ENCODE measurements at regions not wholly inside any gene's neighbourhood (a gene's known extent, or its start where the extent isn't known, plus 50 kb on each side); places are given as distances from the start of the nearest gene placed in this dataset.
A peak's percentile ranks its signal among the peaks of the same experiment; 100 is the strongest.

DNA sequence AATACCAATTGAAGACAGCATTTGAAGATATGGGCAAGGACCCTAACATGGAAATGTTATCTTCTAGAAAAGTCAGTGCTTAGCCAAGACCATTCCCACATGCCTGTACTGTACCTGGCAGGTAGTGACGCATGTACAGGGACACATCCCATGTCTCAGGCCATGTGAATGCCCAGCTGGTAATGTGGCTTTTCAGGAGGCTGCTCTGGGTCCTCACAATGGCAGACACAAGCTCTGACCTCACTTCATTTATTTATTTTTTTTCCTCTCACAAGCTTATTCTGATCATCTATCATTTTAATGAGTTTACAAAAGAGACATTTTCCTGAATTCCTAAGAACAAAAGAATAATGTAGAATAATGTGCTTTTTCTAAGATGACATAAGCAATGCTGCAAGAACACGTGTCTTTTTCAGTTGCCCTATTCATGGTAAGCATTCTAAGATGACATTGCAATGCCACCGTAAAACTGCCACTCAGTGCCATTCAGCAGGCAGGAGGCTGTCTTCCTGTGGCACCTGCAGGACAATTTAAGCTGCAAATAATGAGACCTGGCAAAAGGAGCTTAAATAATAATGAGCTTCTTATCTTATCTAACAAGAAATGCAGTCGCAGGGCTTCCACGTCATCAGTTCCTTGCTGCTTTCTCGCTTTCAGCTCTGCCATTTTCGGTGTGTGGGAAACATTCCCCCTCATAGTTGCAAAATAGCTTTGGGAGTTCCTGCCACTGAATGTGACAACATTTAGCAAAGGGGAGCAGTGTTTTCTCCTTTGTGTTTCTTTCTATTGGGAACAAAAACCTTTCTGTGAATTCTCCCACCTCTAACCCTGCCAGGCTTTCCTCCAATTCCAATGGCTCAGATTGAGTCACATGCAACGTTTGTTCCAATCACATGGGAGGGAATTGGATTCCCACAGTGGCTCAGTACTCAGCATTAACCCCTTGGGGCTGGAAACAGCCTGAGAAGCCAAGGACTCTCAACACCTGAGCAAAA lies 113.0 kb downstream of the SEC23IP start:
- POLR2A ChIA-PET, result no interaction called here
- ATAC-seq (peak; percentile 43; the same call in 2 of the 3 replicates), DNase-seq (ENCODE audit: extremely low read depth in 1 of 4, low spot score in 3 of 4) (peak in 3 of 4 experiments; percentile 35 to 42 (median 38)), FAIRE-seq (no peak)
- intact Hi-C loops (cut with micrococcal nuclease), result no loop called here
- H3K9me3 ChIP-seq (replicated peaks; ENCODE audit: control insufficient read depth, insufficient read depth, low read depth, low read length), result no peaks in the 10 kb centered on the region
- no peak overlapping the region for H3K27ac ChIP-seq (ENCODE audit: extremely low read depth, low read depth, low read length)
- WGBS (ENCODE audit: insufficient coverage, low coverage, missing lambda C conversion rate), result 4% methylated on average over 8 of the region's 8 CpGs
- in situ Hi-C loops (cut with MboI), result no loop called here
- H3K4me3 ChIP-seq, result no peak overlapping the region
- no peaks in the 10 kb centered on the region for H3K4me1 ChIP-seq (replicated peaks in 1 of 2; ENCODE audit: control insufficient read depth in 2 of 2, insufficient read depth in 2 of 2, low read length in 2 of 2)
- no peaks in the 10 kb centered on the region for H3K79me2 ChIP-seq (ENCODE audit: control insufficient read depth, insufficient read depth, low read length)
- no TSS peak for BruUV-seq (replicated peaks)
- peak overlapping the region; percentile 62 for H3K4me2 ChIP-seq (ENCODE audit: insufficient read depth, low read length)
- no peaks in the 10 kb centered on the region for H3K9me1 ChIP-seq (ENCODE audit: control insufficient read depth, insufficient read depth, low read length)
- no peaks in the 10 kb centered on the region for H3K36me3 ChIP-seq (ENCODE audit: control insufficient read depth, insufficient read depth, low read length)
- H2AFZ ChIP-seq (ENCODE audit: low read depth, low read length), result peak overlapping the region; percentile 94
- no peaks in the 10 kb centered on the region; a peak in 1 of 5 replicates for H3K27me3 ChIP-seq (ENCODE audit: control insufficient read depth in 2 of 2, insufficient read depth in 2 of 2, low read length in 2 of 2)
- no peaks in the 10 kb centered on the region for H4K20me1 ChIP-seq (replicated peaks; ENCODE audit: control insufficient read depth, insufficient read depth, low read length)
- no peak overlapping the region for H3K9ac ChIP-seq (ENCODE audit: insufficient read depth in 1 of 2, low read depth in 2 of 2, low read length in 2 of 2)
- CTCF ChIA-PET (ENCODE audit: low intra/inter-chr PET ratio), result no interaction called here
- TF ChIP-seq ZNF324 (CRISPR knock-in tag; IDR thresholded peaks at IDR 0.05) (no peak), MAFG (tag; conservative IDR thresholded peaks at IDR 0.05) (no peak), YY1 (IDR thresholded peaks at IDR 0.05; ENCODE audit: borderline replicate concordance in 1 of 3, control insufficient read depth in 1 of 3, extremely low read depth in 1 of 3, insufficient read depth in 3 of 3, insufficient read length in 1 of 3, insufficient replicate concordance in 2 of 3, low read depth in 1 of 3, low read length in 2 of 3) (peak in 1 of 3 experiments; percentile 42), PHF20 (IDR thresholded peaks at IDR 0.05; ENCODE audit: partially characterized antibody) (peak; percentile 27), EHMT2 (IDR thresholded peaks at IDR 0.05) (peak; percentile 71; the same call in 1 of the 2 replicates), KLF16 (IDR thresholded peaks at IDR 0.05) (no peak), BACH1 (tag; IDR thresholded peaks at IDR 0.05) (peak; percentile 46; the same call in 1 of the 2 replicates), LEF1 (IDR thresholded peaks at IDR 0.05) (no peak), L3MBTL2 (IDR thresholded peaks at IDR 0.05) (peak; percentile 15; the same call in 1 of the 2 replicates), CTBP1 (IDR thresholded peaks at IDR 0.05; ENCODE audit: borderline replicate concordance) (no peak), NCOA2 (IDR thresholded peaks at IDR 0.05; ENCODE audit: partially characterized antibody in 2 of 2) (no peak)
- TF ChIP-seq, protein P1, sequence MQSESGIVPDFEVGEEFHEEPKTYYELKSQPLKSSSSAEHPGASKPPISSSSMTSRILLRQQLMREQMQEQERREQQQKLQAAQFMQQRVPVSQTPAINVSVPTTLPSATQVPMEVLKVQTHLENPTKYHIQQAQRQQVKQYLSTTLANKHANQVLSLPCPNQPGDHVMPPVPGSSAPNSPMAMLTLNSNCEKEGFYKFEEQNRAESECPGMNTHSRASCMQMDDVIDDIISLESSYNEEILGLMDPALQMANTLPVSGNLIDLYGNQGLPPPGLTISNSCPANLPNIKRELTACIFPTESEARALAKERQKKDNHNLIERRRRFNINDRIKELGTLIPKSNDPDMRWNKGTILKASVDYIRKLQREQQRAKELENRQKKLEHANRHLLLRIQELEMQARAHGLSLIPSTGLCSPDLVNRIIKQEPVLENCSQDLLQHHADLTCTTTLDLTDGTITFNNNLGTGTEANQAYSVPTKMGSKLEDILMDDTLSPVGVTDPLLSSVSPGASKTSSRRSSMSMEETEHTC (IDR thresholded peaks at IDR 0.05), result no peak
- TF ChIP-seq, protein P2, sequence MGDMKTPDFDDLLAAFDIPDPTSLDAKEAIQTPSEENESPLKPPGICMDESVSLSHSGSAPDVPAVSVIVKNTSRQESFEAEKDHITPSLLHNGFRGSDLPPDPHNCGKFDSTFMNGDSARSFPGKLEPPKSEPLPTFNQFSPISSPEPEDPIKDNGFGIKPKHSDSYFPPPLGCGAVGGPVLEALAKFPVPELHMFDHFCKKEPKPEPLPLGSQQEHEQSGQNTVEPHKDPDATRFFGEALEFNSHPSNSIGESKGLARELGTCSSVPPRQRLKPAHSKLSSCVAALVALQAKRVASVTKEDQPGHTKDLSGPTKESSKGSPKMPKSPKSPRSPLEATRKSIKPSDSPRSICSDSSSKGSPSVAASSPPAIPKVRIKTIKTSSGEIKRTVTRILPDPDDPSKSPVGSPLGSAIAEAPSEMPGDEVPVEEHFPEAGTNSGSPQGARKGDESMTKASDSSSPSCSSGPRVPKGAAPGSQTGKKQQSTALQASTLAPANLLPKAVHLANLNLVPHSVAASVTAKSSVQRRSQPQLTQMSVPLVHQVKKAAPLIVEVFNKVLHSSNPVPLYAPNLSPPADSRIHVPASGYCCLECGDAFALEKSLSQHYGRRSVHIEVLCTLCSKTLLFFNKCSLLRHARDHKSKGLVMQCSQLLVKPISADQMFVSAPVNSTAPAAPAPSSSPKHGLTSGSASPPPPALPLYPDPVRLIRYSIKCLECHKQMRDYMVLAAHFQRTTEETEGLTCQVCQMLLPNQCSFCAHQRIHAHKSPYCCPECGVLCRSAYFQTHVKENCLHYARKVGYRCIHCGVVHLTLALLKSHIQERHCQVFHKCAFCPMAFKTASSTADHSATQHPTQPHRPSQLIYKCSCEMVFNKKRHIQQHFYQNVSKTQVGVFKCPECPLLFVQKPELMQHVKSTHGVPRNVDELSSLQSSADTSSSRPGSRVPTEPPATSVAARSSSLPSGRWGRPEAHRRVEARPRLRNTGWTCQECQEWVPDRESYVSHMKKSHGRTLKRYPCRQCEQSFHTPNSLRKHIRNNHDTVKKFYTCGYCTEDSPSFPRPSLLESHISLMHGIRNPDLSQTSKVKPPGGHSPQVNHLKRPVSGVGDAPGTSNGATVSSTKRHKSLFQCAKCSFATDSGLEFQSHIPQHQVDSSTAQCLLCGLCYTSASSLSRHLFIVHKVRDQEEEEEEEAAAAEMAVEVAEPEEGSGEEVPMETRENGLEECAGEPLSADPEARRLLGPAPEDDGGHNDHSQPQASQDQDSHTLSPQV (IDR thresholded peaks at IDR 0.05), result no peak
- TF ChIP-seq, protein P3, sequence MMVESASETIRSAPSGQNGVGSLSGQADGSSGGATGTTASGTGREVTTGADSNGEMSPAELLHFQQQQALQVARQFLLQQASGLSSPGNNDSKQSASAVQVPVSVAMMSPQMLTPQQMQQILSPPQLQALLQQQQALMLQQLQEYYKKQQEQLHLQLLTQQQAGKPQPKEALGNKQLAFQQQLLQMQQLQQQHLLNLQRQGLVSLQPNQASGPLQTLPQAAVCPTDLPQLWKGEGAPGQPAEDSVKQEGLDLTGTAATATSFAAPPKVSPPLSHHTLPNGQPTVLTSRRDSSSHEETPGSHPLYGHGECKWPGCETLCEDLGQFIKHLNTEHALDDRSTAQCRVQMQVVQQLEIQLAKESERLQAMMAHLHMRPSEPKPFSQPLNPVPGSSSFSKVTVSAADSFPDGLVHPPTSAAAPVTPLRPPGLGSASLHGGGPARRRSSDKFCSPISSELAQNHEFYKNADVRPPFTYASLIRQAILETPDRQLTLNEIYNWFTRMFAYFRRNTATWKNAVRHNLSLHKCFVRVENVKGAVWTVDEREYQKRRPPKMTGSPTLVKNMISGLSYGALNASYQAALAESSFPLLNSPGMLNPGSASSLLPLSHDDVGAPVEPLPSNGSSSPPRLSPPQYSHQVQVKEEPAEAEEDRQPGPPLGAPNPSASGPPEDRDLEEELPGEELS (CRISPR knock-in tag; IDR thresholded peaks at IDR 0.05; ENCODE audit: borderline replicate concordance), result no peak
